ENCODE measurements at regions not wholly inside any gene's neighbourhood (a gene's known extent, or its start where the extent isn't known, plus 50 kb on each side); places are given as distances from the start of the nearest gene placed in this dataset.

GRCh38 chr18:72470391-72470790 is 73.8 kb downstream of the CBLN2 start:
- TF ChIP-seq POLR2A (IDR thresholded peaks at IDR 0.05; ENCODE audit: low read depth, low read length), result no peak
- DNase-seq (ENCODE audit: insufficient read length, low spot score), result no peak
- FAIRE-seq, result no peak

- FAIRE-seq (no peak), DNase-seq (ENCODE audit: insufficient read length, low spot score) (no peak)
- TF ChIP-seq POLR2A (IDR thresholded peaks at IDR 0.05; ENCODE audit: low read depth, low read length), result no peak
These were observed 76.0 kb downstream of the CBLN2 start for GRCh38 chr18:72468021-72468710.

- FAIRE-seq (no peak), DNase-seq (ENCODE audit: insufficient read length, low spot score) (no peak)
- TF ChIP-seq POLR2A (IDR thresholded peaks at IDR 0.05; ENCODE audit: low read depth, low read length), result no peak
These were observed 83.9 kb downstream of the CBLN2 start for GRCh38 chr18:72460210-72460680.

GRCh38 chr18:72458271-72458670 is 85.9 kb downstream of the CBLN2 start:
- no peak for TF ChIP-seq POLR2A (IDR thresholded peaks at IDR 0.05; ENCODE audit: low read depth, low read length)
- DNase-seq (ENCODE audit: insufficient read length, low spot score) (no peak), FAIRE-seq (no peak)

GRCh38 chr18:72456802-72457201 is 87.3 kb downstream of the CBLN2 start:
- no peak for TF ChIP-seq POLR2A (IDR thresholded peaks at IDR 0.05; ENCODE audit: low read depth, low read length)
- FAIRE-seq, result no peak
- no peak for DNase-seq (ENCODE audit: insufficient read length, low spot score)

DNA sequence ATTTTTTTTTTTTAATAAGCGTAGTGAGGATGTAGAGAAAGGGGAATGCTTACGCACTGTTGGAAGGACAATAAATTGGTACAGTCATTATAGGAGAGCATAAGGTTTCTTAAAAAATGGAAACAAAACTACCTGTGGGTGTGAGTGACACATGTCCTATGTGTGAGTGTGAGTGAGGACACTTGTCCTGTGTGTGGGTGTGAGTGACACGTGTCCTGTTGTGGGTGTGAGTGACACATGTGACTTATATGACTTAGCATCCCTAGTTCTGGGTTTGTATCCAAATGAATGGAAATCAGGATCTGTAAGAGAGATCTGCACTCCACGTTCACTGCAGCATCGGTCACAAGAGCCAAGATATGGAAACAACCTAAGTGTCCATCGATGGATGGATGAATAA is 91.8 kb downstream of the CBLN2 start:
- no peak for FAIRE-seq
- no peak for TF ChIP-seq POLR2A (IDR thresholded peaks at IDR 0.05; ENCODE audit: low read depth, low read length)
- DNase-seq (ENCODE audit: insufficient read length, low spot score), result no peak

- FAIRE-seq (no peak), DNase-seq (ENCODE audit: insufficient read length, low spot score) (no peak)
- TF ChIP-seq POLR2A (IDR thresholded peaks at IDR 0.05; ENCODE audit: low read depth, low read length), result no peak
These were observed 99.4 kb downstream of the CBLN2 start for GRCh38 chr18:72444798-72445155.

GRCh38 chr18:72444111-72444797 is 99.9 kb downstream of the CBLN2 start:
- FAIRE-seq (no peak), DNase-seq (ENCODE audit: insufficient read length, low spot score) (no peak)
- TF ChIP-seq POLR2A (IDR thresholded peaks at IDR 0.05; ENCODE audit: low read depth, low read length), result no peak

DNA sequence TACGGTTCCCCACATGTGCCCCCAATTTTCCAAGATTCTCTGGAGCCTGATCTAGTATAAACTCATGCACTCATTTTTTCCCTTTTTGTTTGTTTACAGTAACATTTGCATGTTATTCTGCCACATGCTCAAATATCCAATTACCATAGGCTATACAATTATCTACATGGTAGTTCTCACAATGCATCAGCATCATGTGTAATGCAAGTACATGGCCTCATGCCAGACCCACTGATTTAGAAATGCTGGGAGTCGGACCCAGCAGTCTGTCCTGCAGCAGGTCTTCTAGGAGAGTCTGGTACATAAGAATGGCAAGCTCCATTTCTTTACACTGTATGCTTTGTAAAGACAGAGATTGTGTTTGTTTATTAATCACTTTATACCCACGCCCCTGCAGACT is 107.7 kb downstream of the CBLN2 start:
- FAIRE-seq, result no peak
- DNase-seq (ENCODE audit: insufficient read length, low spot score), result no peak
- TF ChIP-seq POLR2A (IDR thresholded peaks at IDR 0.05; ENCODE audit: low read depth, low read length), result no peak

DNA sequence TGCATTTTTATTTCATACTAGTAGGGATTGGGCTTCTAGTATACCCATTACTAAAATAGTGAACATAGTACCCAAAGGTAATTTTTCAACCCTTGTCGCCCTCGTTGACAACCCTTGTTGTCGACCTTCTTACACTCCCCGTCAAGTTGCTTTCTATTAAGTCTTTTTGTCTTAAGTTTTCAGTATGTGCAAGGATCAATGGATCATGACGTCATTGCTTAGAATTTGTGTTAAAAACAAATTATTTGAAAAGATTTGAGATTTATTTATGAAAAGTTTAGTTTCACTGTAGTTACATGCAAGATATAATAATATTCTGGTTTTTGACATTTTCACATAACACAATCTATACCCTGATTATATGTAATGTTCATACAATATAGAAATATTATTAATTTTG is 110.4 kb downstream of the CBLN2 start:
- FAIRE-seq (no peak), DNase-seq (ENCODE audit: insufficient read length, low spot score) (no peak)
- TF ChIP-seq POLR2A (IDR thresholded peaks at IDR 0.05; ENCODE audit: low read depth, low read length), result no peak

DNA sequence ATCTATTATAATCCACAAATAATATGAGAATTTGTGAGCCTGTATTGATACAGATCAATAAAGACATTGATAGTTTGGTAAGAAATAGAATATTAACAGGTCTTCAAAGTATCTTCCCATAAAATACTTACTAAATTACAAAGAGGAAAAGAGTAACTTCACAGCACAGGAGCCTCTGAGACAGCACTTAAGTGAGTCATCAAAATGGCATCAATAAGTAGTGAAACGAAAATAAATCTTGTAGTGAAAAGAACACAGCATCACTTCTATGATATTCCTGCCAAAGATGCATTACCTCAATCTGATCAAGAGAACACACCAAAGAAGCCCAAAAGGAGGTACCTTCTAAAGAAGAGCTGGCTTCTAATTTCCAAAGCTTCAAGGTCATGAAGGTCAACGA is 116.4 kb downstream of the CBLN2 start:
- DNase-seq (ENCODE audit: insufficient read length, low spot score) (no peak), FAIRE-seq (no peak)
- no peak for TF ChIP-seq POLR2A (IDR thresholded peaks at IDR 0.05; ENCODE audit: low read depth, low read length)

DNA sequence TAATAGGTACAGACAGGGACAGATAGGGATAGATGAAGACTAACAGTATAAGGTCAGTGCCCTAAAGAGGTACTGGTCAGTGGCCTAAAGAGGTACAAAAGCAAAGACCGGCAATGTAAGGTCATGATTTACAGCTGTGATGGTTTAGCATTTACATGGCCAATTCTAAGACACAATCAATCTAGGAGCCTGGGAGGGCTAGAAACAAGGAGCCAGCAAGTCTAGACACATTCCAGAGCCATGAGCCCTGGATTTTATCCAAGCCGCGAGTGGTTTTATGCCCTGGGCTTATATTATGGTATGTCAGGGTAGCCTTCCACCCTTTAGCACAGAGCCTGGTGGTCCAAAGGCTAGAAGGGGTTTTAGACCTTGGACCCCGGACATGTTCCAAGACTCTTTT is 124.2 kb downstream of the CBLN2 start:
- no peak for TF ChIP-seq POLR2A (IDR thresholded peaks at IDR 0.05; ENCODE audit: low read depth, low read length)
- no peak for DNase-seq (ENCODE audit: insufficient read length, low spot score)
- no peak for FAIRE-seq

DNA sequence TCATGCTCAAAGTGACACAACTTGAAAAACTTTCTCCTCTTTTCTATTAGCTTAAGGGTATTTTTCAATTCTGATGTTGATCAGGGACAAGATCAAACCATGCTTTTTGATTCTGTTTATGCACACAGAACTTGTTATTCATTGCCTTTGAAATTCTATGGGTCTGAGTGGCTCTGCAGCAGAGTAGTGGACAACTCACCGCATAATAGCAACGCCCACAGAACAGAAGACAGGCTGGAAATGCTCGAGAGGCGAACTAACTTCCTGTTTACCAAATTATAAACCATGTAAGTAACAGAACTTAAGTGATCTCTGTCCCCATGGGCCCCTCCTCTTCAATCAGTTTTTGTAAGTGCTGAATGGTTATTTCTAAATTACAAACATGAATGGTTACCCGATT is 131.2 kb downstream of the CBLN2 start:
- TF ChIP-seq POLR2A (IDR thresholded peaks at IDR 0.05; ENCODE audit: low read depth, low read length), result no peak
- no peak for DNase-seq (ENCODE audit: insufficient read length, low spot score)
- FAIRE-seq, result no peak

GRCh38 chr18:72411261-72411660 is 132.9 kb downstream of the CBLN2 start:
- FAIRE-seq (no peak), DNase-seq (ENCODE audit: insufficient read length, low spot score) (no peak)
- no peak for TF ChIP-seq POLR2A (IDR thresholded peaks at IDR 0.05; ENCODE audit: low read depth, low read length)

DNA sequence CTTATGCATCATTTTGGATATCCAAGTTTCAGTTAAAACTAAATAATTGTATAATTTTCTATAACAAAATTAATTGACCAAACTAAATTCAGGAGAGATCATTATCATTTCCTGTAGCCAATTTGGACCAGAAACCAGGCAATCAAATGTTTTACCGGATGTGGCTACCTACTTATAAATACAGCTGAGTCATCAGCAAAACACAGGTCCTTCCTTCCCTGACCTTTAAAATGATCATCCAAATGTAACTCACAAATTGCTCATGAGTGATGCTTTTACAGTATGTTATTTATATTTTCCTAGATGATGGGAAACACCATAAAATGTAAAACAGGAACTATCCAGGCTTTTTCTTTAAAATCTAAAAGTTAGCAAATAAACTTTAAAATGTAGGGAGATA is 133.7 kb downstream of the CBLN2 start:
- no peak for DNase-seq (ENCODE audit: insufficient read length, low spot score)
- no peak for FAIRE-seq
- TF ChIP-seq POLR2A (IDR thresholded peaks at IDR 0.05; ENCODE audit: low read depth, low read length), result no peak

All from H54 (cell line).